ENCODE measurements at regions not wholly inside any gene's neighbourhood (a gene's known extent, or its start where the extent isn't known, plus 50 kb on each side); places are given as distances from the start of the nearest gene placed in this dataset.
"Not testable (repeated sequence)": the region's sequence is repeated elsewhere in the genome, so short reads cannot be mapped to it uniquely, and the experiment has no call there.

DNA sequence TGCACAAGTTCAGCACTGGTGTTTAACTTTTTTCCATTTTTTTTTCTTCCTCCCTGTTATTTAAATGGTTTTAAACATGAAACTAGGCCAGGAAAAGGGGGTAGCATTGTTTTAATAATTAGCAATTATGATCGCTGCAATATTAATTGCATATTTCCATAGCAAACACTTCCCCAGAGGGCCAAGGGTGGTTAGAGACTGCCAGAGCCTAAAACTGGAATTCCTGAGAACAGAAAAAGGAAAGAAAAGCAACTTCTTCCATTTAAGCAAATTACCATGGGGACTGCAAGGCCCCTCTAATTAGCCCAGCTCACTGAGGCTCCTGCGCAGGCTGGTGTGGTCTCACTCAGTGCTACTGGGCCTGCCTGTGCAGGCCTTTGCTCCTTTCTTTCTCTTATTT, 201.5 kb downstream of the SMAD2 start:
- DNase-seq, result no peak

DNA sequence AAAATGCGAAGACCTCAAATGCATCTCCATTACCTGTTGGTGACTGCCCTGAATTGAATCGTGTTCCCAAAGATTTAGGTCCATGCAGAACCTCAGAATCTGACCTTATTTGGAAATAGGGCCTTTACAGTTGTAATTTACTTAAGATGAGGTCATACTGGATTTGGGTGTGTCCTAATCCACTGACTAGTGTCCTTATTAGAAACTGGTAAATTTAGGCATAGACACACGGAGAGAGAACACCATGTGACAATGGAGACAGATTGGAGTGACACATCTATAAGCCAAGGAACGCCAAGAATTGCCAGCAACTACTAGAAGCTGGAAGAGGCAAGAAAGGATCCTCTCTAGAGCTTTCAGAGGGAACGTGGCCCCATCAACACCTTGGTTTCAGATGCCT, 203.1 kb downstream of the SMAD2 start:
- no peak for DNase-seq

DNA sequence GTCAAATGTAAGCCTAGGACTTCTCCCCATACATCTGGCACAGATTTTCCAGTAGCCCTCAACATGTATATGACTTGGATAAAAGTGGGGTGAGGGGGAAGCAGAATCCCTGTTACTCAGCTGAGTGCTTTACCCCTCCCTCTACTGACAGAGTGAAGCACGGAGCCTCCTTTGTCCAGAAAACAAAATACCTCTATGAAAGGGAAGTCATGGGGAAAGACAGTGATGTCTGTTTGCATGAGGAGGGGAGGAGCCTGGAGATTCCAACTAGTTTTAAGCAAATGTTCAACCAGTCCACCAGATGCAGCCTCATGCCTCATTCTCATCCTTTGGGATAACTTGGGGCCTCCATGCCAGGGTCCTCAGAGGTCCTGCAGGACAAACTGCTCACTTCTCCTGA, 203.9 kb downstream of the SMAD2 start:
- DNase-seq, result no peak

DNA sequence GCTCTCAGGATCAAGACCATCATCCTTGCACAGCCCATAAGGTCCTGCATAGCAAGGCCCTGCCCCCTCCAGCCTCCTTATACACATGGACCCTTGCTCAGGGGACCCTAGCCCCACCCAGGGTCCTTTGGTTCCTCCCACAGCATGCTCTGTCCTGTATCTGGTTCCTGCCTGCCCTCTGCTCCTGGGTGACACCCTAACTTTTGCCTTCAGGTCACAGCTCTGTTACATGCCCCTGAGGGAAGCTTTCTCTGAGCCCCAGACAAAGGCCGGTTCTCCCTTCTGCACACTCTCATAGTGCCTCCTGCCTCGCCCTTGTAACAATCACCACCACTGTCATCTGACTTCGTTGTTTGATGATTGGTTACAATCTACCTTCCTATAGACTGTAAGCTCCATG, 204.8 kb downstream of the SMAD2 start:
- DNase-seq, result no peak

DNA sequence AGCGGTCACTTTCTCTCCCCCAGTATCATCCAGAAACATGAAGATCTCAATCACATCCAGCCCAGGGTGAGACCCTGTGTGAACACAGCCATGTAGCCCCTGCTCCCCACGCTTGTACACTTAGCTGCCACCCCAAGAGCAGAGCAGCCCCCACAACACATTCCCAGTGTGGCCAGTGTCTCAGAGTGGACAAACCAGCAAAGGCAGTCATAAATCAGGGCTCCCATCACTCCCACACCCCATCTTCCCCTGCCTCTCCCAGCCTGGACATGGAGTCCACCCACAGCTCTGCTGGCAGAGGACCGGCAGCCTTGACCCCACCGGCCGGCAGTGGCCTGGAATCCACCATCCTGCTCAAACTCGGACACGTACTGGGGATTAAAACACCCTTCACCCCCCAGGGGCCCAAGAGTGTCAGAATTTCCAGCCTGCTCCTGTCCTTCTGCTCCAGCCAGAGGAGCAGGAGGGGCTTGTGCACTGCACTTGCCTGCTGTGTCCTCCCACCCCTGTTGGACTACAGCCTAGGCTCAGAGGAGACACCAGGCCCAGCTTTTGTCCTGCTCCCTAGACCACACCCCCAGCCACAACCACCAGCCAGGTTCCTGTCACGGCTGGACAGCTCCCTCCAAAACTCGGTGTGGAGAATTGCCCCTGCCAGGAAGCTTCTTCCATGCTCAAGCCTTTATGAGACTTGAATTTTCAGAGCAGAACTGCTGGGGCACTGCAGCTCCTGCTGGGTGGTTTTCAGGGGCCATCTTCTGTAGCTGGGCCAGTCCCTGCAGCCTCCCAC, 206.1 kb downstream of the SMAD2 start:
- no peak for DNase-seq

GRCh38 chr18:47721876-47722275, 208.6 kb downstream of the SMAD2 start:
- no peak for DNase-seq

DNA sequence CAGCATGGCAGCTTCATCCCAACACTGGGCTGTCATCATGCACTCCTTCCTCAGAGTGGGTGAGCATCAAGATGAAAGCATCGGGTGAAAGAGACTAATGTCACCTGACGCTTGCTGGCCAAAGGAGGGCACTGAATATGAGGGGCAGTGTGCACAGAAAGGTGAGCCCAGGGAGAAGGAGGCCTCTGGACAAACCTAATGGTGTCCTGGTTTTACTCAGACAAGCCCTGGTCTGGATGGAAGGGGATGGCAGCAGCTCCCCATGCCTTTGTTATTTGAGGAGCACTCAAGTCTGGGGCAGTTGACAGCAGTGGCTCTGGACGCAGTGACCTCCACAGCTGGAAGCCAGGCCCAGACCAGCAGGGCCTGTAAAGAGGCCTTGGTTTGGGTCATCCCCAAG, 209.7 kb downstream of the SMAD2 start:
- DNase-seq, result no peak

DNA sequence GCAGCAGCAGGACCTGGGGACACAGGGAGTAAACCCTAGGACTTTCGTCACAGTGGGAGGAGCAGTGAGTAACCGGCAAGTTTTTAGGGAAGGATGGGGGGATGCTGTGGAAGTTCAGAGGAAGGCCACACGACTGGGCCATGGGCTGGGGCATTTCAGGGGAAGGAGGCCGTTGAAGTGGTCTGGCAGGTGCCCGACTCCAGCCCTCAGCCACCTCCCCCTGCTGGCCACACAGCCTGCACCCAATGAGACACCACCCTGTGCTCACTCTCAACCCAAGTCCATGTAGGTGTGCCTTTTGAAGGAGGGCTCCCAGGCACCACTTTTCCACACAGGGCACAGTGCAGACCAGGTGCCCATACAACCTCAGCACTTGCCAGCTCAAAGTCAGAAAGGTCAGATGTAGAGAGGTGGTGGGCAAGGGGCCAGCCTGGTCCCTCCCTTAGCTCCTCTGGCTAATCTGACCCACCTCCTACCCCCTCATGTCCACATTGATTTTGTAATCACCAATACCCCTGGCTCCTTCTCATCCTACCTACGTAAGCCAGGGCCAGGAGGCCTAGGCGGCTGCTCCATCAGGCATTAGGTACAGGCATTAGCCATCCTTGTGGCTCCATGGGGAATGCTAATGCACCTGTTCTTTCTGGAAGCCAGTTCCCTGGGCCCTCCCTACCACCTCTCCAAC, 211.2 kb downstream of the SMAD2 start:
- no peak for DNase-seq

DNA sequence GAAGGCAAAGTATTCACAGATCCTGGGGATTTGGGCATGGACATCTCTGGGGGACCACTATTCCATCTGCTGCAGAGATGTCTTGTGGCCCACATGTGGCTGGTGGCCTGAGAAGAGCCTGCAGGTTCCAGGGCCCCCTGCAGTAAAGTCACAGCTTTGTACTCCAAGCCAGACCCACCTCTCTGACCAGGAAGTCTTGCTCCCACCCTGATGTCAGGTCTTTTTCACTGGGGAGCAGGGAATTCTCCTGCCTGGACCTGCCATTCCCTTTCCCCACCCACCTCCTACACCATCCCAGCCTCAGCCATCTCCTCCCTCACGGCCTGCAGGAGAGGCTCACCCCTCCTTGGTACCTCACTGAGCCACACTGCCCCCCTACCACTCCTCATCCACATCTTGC, 211.8 kb downstream of the SMAD2 start:
- no peak for DNase-seq

DNA sequence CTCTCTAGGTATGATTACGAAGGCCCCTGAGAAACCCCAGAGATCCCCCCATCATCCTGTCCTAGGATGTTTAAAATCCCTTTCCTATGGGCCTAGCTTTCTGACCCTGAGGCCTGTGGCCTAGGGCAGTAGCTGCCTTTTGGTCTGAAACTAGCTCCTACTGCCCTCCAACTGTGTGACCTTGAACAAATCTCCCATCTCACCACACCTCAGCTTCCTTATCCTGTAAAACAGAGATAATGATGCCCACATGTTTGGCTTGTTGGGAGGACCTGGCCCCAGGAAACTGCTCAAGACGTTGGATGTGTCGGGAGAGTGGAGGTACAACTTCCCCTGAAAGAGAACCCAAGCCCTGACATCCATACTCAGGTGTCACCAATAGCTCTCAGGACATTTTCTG, 213.2 kb downstream of the SMAD2 start:
- no peak for DNase-seq

- no peak for DNase-seq
Measured at GRCh38 chr18:47716632-47717185, 213.8 kb downstream of the SMAD2 start.

DNA sequence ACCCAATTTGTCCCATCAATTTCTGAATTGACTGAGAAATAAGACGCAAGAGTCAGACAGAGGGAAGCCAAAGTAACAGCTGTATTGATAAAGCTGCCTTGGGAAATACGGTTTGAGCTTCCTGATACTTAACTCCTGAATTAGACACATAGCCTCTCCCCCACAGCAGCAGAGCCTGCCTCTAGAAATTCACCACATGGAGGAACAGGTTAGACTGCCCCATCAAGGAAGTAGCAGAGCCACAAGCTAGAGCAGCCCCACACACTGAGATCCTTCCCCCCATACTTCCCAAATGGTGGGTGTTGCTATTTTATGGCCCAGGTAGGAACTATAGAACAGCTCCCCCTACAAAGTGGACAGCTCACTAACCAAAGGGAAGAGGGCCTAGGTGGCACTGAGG, 220.0 kb downstream of the SMAD2 start:
- no peak for DNase-seq

DNA sequence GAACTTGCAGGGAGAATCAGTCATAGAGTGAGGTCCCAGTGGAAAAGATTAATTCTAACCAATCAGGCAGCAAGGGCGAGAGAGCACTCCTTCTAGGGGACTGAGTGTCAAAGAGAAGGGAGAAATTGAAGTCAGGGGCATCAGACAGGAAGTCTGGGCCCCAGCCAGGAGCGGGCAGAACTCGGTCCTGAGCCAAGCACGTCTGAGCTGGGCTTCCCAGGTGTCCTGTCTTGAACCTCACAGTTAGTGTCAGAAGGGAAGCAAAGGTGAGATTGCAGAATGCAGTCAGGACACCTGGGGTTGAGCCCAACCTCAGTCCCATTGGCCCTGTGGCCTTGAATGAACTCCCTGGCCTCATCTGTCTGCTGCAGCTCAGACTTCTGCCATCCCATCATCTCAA, 220.9 kb downstream of the SMAD2 start:
- DNase-seq, result no peak

DNA sequence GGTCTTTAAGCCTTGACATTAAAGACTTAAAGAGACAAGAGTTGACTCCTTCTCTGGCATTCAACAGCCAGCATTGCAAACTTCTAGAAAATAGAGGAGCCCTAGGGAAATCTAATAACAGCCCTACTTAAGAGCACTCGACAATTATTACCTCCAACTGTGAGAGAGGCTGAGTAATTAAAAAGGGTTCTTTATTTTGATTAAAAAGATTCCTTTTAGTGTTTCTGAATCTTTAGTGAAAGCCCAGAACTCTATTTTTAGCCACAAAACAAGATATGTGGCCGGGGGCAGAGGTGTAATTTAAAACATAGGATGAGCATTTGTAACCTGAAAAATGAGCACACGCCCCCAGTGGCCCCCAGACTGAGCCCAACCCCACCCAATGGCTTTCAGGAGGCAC, 222.3 kb downstream of the SMAD2 start:
- no peak for DNase-seq

GRCh38 chr18:47701134-47701533, 229.3 kb downstream of the SMAD2 start:
- DNase-seq, result no peak

DNA sequence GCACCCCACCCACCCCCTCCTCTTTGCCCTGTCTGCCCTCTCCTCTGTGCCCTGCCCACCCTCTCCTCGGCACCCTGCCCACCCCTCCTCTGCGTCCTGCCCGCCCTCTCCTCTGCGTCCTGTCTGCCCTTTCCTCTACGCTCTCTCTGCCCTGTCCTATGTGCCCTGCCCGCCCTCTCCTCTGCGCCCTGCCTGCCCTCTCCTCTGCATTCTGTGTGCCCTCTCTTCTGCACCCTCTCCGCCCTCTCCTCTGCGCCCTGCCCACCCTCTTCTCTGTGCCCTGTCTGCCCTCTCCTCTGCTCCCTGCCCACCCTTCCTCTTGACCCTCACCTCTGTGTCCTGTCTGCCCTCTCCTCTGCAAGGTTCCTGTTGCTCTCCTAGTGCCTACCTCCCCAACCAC, 233.6 kb downstream of the SMAD2 start:
- DNase-seq, result no peak

DNA sequence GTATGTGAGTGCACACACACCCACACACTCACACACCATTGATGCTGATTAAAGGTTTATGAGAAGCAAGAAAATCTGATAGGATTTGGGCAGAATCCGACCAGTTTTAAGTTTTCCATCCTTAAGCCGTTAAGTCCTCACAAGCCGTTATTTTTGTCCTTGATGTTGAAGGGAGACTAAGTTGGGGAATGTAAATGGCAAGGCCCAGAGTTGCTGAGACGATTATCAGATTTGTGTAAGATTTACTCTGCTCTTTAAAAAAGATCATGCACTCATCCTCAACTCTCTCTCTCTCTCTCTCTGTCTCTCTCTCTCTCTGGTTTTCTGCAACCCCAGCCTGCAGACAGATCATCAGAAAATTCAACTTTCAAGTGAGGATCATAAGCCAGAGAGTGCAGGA, 238.8 kb downstream of the SMAD2 start:
- no peak for DNase-seq

DNA sequence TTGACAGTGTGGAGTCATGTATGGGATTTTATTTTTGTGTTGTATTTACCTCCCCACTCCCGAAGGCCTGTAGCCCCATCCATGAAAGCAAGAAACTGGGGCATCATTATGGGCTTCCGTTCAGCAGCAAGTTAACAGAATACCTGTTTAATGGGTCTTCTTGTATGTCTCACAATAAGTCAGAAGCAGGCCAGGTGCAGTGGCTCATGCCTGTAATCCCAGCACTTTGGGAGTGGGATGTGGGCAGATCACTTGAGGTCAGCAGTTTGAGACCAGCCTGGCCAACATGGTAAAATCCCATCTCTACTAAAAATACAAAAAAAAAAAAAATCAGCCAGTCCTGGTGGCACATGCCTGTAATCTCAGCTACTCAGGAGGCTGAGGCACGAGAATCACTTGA, 239.7 kb downstream of the SMAD2 start:
- not testable (repeated sequence) for DNase-seq

DNA sequence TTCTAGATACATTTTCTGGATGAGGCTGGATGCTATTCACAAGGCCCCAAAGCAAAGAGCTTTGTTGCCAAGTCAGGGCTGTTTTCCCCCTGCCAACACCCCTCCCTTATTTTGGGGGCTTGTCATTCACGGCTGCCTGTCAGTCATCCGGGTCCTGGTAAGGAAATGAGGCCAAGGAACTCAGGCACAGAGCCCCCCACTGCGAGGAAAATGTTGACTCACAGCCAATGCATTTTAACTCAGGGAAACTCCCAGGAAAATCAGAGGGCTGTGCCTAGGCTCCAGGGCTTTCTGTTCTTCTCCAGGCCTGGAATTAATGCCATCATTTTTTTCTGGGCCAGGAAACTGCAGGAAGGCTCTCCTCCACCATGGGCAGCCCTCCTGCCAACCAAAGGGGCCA, 241.1 kb downstream of the SMAD2 start:
- no peak for DNase-seq

GRCh38 chr18:47686806-47687205, 243.7 kb downstream of the SMAD2 start:
- DNase-seq, result no peak

- no peak for DNase-seq
Measured at GRCh38 chr18:47683774-47684173, 246.7 kb downstream of the SMAD2 start.

GRCh38 chr18:47682876-47683275, 247.6 kb downstream of the SMAD2 start:
- DNase-seq, result no peak

DNA sequence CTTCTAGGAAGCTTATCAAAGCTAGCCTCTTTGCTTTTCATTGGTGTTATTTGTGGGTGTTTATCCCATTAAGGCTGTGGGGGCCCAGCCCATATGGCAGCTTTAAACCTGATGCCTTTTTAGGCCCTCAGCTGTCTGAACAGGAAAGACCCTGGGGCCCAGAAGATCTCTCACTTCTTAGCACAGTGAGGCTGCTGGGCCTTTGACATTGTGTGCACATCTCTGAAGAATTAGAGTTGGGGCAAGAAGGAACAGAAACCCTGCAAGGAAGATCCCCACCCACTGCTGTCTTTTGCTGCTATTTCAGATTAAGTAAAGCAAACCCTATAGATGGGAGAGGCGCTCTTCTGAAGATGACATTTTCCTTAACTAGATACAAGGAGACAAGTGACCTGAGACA, 250.0 kb downstream of the SMAD2 start:
- DNase-seq, result no peak

DNA sequence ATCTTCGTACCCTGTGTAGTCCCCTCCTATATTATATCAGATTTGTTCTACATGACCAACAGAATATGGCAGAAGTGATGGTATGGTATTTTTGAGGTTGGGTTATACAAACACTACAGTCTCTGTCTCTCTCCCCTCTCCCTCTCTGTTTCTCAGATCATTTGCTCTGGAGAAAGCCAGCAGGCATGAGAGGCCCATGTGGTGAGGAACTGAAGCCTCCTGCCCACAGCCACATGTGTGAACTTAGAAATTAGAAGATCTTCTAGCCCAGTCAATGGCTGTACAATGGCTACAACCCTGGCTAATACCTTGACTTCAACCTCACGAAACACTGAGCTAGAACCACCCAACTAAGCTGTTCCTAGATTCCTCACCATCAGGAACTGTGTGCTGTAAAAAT, 250.6 kb downstream of the SMAD2 start:
- DNase-seq, result no peak

Data from renal pelvis (tissue), 1 donor.